IMR-90 (cell line): ENCODE measurements at regions not wholly inside any gene's neighbourhood (a gene's known extent, or its start where the extent isn't known, plus 50 kb on each side); places are given as distances from the start of the nearest gene placed in this dataset.

Source experiments
- ATAC-seq: fragments of 200-7000 bp; cut with Tn5 transposase; 2 replicates; pipeline ENCODE4 v1.9.1; 2020; ENCODE audit warnings: low read depth, mild to moderate bottlenecking, moderate library complexity
- BruUV-seq: library from RNA; stranded (reverse); fragments of 400-500 nt; replicated peaks from 2 replicates; lab custom pipeline; 2021; lab: Mats Ljungman, UMichigan
- CTCF ChIA-PET: fragments of 300-600 bp; formaldehyde crosslinking; extraction: SDS; loops from one replicate; lab custom pipeline; 2021; ENCODE audit warnings: antibody characterized with exemption; lab: Yijun Ruan, JAX
- POLR2A ChIA-PET: fragments of 300-600 bp; sonication (Branson Sonifier 250); formaldehyde crosslinking; loops from one replicate; lab custom pipeline; 2022; ENCODE audit warnings: antibody characterized with exemption; ENCODE audit not compliant: unreplicated experiment; lab: Charles Lee
- DNase-seq: peaks from one replicate; pipeline ENCODE4 v3.0.0; 2013
- H2AFZ ChIP-seq: replicated peaks from 2 replicates; pipeline ENCODE3; 2013; ENCODE audit warnings: low read length, mild to moderate bottlenecking; ENCODE audit not compliant: poor library complexity
- H2AK5ac ChIP-seq: 2 replicates; pipeline ENCODE4 v1.6.1; 2013; ENCODE audit warnings: low read depth, low read length, inconsistent platforms
- H2AK9ac ChIP-seq: replicated peaks from 2 replicates; pipeline ENCODE3; 2013; ENCODE audit warnings: mild to moderate bottlenecking, low read depth, low read length, moderate library complexity; ENCODE audit not compliant: poor library complexity
- H2BK120ac ChIP-seq: 2 replicates; pipeline ENCODE4 v1.6.1; 2013; ENCODE audit warnings: low read depth, low read length, inconsistent platforms
- H2BK15ac ChIP-seq: 3 replicates; pipeline ENCODE4 v1.6.1; 2013; ENCODE audit warnings: low read depth, low read length, inconsistent platforms
- H2BK20ac ChIP-seq: 2 replicates; pipeline ENCODE4 v1.6.1; 2013; ENCODE audit warnings: low read depth, mild to moderate bottlenecking, inconsistent platforms, low read length, moderate library complexity
- H2BK5ac ChIP-seq: 2 replicates; pipeline ENCODE4 v1.6.1; 2013; ENCODE audit warnings: mild to moderate bottlenecking, low read depth, low read length, inconsistent platforms; ENCODE audit not compliant: poor library complexity, severe bottlenecking
- H3K14ac ChIP-seq: replicated peaks from 2 replicates; pipeline ENCODE4 v1.6.1; 2013; ENCODE audit warnings: low read depth, low read length, inconsistent platforms
- H3K18ac ChIP-seq: 2 replicates; pipeline ENCODE4 v1.6.1; 2013; ENCODE audit warnings: low read depth, low read length, control low read depth
- H3K23ac ChIP-seq: 2 replicates; pipeline ENCODE4 v1.6.1; 2013; ENCODE audit warnings: low read depth, low read length, inconsistent platforms
- H3K27ac ChIP-seq: 2 replicates; pipeline ENCODE4 v1.5.1; 2013; ENCODE audit warnings: mild to moderate bottlenecking, control low read depth, low read length; ENCODE audit not compliant: insufficient read depth
- H3K27me3 ChIP-seq: 2 replicates; pipeline ENCODE4 v1.6.1; 2013; ENCODE audit warnings: low read length; ENCODE audit not compliant: control insufficient read depth, insufficient read depth
- H3K36me3 ChIP-seq: 2 replicates; pipeline ENCODE4 v1.6.1; 2013; ENCODE audit warnings: low read length, mixed read lengths; ENCODE audit not compliant: control insufficient read depth, insufficient read depth
- H3K4ac ChIP-seq: 2 replicates; pipeline ENCODE4 v1.6.1; 2013; ENCODE audit warnings: low read depth, low read length, inconsistent platforms
- H3K4me1 ChIP-seq: 2 replicates; pipeline ENCODE4 v1.6.1; 2013; ENCODE audit warnings: low read length, mixed read lengths; ENCODE audit not compliant: control insufficient read depth, insufficient read depth
- H3K4me2 ChIP-seq: 2 replicates; pipeline ENCODE4 v1.6.1; 2013; ENCODE audit warnings: low read depth, mild to moderate bottlenecking, control low read depth, low read length, moderate library complexity
- H3K4me3 ChIP-seq: 2 replicates; pipeline ENCODE4 v1.5.1; 2013; ENCODE audit warnings: low read depth, mild to moderate bottlenecking, control low read depth, low read length, moderate library complexity; ENCODE audit not compliant: insufficient read depth
- H3K56ac ChIP-seq: 2 replicates; pipeline ENCODE4 v1.6.1; 2013; ENCODE audit warnings: low read length, inconsistent platforms; ENCODE audit not compliant: insufficient read depth; ENCODE audit errors: extremely low read depth
- H3K79me1 ChIP-seq, 2 experiments: 2 replicates each; pipeline ENCODE4 v1.6.1; 2013; ENCODE audit warnings: low read length in 2 of 2, inconsistent platforms in 1 of 2, low read depth in 1 of 2
- H3K9ac ChIP-seq: 2 replicates; pipeline ENCODE4 v1.6.1; 2013; ENCODE audit warnings: low read depth, low read length, control low read depth
- H3K9me1 ChIP-seq: 2 replicates; pipeline ENCODE4 v1.6.1; 2013; ENCODE audit warnings: low read length, inconsistent platforms; ENCODE audit not compliant: insufficient read depth
- H3K9me3 ChIP-seq: 2 replicates; pipeline ENCODE4 v1.6.1; 2013; ENCODE audit warnings: low read length; ENCODE audit not compliant: control insufficient read depth, insufficient read depth
- H4K20me1 ChIP-seq: 2 replicates; pipeline ENCODE4 v1.6.1; 2013; ENCODE audit warnings: low read length, inconsistent platforms; ENCODE audit not compliant: insufficient read depth
- H4K5ac ChIP-seq: 2 replicates; pipeline ENCODE4 v1.6.1; 2013; ENCODE audit warnings: mild to moderate bottlenecking, low read depth, low read length, control low read depth
- H4K8ac ChIP-seq, 2 experiments: 2 replicates each; pipeline ENCODE4 v1.6.1; 2013; ENCODE audit warnings: low read depth in 2 of 2, low read length in 2 of 2, control low read depth in 1 of 2, inconsistent platforms in 1 of 2
- H4K91ac ChIP-seq: 2 replicates; pipeline ENCODE4 v1.6.1; 2013; ENCODE audit warnings: low read depth, low read length, inconsistent platforms; ENCODE audit not compliant: insufficient read depth
- CEBPB ChIP-seq: IDR thresholded peaks from 2 replicates; pipeline ENCODE4 v1.6.1; 2012; ENCODE audit warnings: low read depth, low read length, improper control_type of control experiment
- FOS ChIP-seq: fragments of 150-350 bp; IDR thresholded peaks from 2 replicates; pipeline ENCODE4 v1.6.1; 2016; ENCODE audit warnings: low read depth, low read length
- MXI1 ChIP-seq: IDR thresholded peaks from 2 replicates; pipeline ENCODE4 v1.6.1; 2012; ENCODE audit warnings: low read depth, mild to moderate bottlenecking, low read length, moderate library complexity, borderline replicate concordance
- NFE2L2 ChIP-seq: fragments of 150-350 bp; IDR thresholded peaks from 2 replicates; pipeline ENCODE4 v1.6.1; 2016; ENCODE audit warnings: low read depth, mild to moderate bottlenecking, low read length
- WGBS, 2 experiments: methylation state at CpG; one replicate each; pipeline versions ENCODE4 v1.1.5 to v1.1.7; 2013; ENCODE audit warnings: missing lambda C conversion rate in 2 of 2; ENCODE audit not compliant: insufficient read length in 1 of 2; ENCODE audit errors: extremely low coverage in 2 of 2; 5-methylcytosine and 5-hydroxymethylcytosine counted together
- dilution Hi-C: fragments of 300-500 bp; cut with HindIII; formaldehyde crosslinking; loops from one replicate; pipeline ENCODE4 v1.14.3; 2018; ENCODE audit warnings: low sequenced_read_pairs; ENCODE audit not compliant: unreplicated experiment
- in situ Hi-C: fragments of 300-500 bp; cut with MboI; formaldehyde crosslinking; loops from 3 replicates; pipeline ENCODE4 v1.14.3; 2019; ENCODE audit warnings: low sequenced_read_pairs, inconsistent platforms, mixed read lengths
- intact Hi-C: fragments of 100-400 bp; cut with micrococcal nuclease; formaldehyde crosslinking; loops from 2 replicates; pipeline ENCODE4 v1.10.0; 2022
- TF ChIP-seq, protein P1 (sequence below): fragments of 150-350 bp; IDR thresholded peaks from 2 replicates; pipeline ENCODE4 v1.6.1; 2017; ENCODE audit warnings: mild to moderate bottlenecking, antibody characterized with exemption, low read length, low read depth

DNA sequence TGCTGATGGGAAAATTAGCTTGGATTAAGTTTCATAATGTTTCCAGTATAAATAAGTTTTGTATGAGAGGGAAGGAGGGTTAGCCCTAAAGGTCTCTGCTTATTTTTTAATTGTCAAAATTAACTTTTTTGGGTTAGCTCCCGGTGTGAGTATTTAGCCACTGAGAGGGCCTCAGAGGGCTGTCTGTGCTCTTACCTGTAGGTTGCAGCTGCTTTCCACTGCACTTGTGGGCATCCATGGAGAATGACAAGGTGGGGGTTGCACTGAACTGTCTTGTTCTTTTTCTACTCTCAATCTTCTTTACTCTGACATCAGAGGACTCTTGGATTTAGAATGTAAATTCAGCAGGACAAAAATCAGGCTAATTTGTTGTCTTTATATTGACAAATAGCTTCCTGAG lies 81.4 kb downstream of the CD164 start:
- Histone ChIP-seq H2BK20ac (no peak overlapping the region), H3K23ac (no peak overlapping the region), H3K79me1 (no peaks in the 10 kb centered on the region), H3K4me1 (no peaks in the 10 kb centered on the region), H3K9ac (no peak overlapping the region), H3K56ac (no peak overlapping the region), H3K36me3 (no peaks in the 10 kb centered on the region), H3K14ac (no peak overlapping the region), H2BK15ac (no peak overlapping the region), H4K20me1 (no peaks in the 10 kb centered on the region), H2BK5ac (no peak overlapping the region), H4K8ac (no peak overlapping the region), H3K4me2 (no peak overlapping the region), H4K91ac (no peak overlapping the region), H3K9me1 (no peaks in the 10 kb centered on the region), H3K27me3 (peaks cover 34% of the 10 kb centered on the region), H2AK5ac (no peak overlapping the region), H3K18ac (no peak overlapping the region), H4K5ac (no peak overlapping the region), H2AK9ac (no peak overlapping the region), H3K9me3 (no peaks in the 10 kb centered on the region), H2AFZ (no peak overlapping the region), H2BK120ac (no peak overlapping the region), H3K4me3 (no peak overlapping the region), H3K27ac (no peak overlapping the region), H3K4ac (no peak overlapping the region)
- ATAC-seq = no peak
- BruUV-seq = no TSS peak
- ChIA-PET CTCF (no interaction called here), POLR2A (no interaction called here)
- TF ChIP-seq NFE2L2 (no peak), FOS (no peak), CEBPB (no peak), MXI1 (no peak)
- TF ChIP-seq, protein P1, sequence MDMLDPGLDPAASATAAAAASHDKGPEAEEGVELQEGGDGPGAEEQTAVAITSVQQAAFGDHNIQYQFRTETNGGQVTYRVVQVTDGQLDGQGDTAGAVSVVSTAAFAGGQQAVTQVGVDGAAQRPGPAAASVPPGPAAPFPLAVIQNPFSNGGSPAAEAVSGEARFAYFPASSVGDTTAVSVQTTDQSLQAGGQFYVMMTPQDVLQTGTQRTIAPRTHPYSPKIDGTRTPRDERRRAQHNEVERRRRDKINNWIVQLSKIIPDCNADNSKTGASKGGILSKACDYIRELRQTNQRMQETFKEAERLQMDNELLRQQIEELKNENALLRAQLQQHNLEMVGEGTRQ = no peak
- in situ Hi-C loops (no loop called here), dilution Hi-C loops (no loop called here), intact Hi-C loops (no loop called here)
- WGBS, 2 experiments = no CpG with 5 or more reads among the region's 1 CpG
- no peak for DNase-seq
